Globus pallidus (tissue), 1 donor: ENCODE measurements at regions not wholly inside any gene's neighbourhood (a gene's known extent, or its start where the extent isn't known, plus 50 kb on each side); places are given as distances from the start of the nearest gene placed in this dataset.
"Not testable (repeated sequence)": the region's sequence is repeated elsewhere in the genome, so short reads cannot be mapped to it uniquely, and the experiment has no call there.

Experiments
- DNase-seq: peaks from one replicate; pipeline ENCODE4 v3.0.0-alpha.2; 2015; ENCODE audit warnings: low spot score

- no peak for DNase-seq
These were observed 709.9 kb downstream of the TFAP2A start for GRCh38 chr6:9704989-9705388.

GRCh38 chr6:9702914-9703313, 712.0 kb downstream of the TFAP2A start:
- no peak for DNase-seq

- DNase-seq = no peak
These were observed 715.0 kb downstream of the TFAP2A start for GRCh38 chr6:9699888-9700287.

GRCh38 chr6:9697263-9697931, 717.5 kb downstream of the TFAP2A start:
- no peak for DNase-seq

- no peak for DNase-seq
These were observed 724.5 kb downstream of the TFAP2A start for GRCh38 chr6:9690388-9690787.

- not testable (repeated sequence) for DNase-seq
These were observed 734.1 kb downstream of the TFAP2A start for GRCh38 chr6:9680727-9681126.

GRCh38 chr6:9675122-9675521, 739.8 kb downstream of the TFAP2A start:
- no peak for DNase-seq

GRCh38 chr6:9659848-9660247, 755.0 kb downstream of the TFAP2A start:
- DNase-seq = no peak

GRCh38 chr6:9657994-9658393, 756.9 kb downstream of the TFAP2A start:
- no peak for DNase-seq

GRCh38 chr6:9647599-9647998, 767.3 kb downstream of the TFAP2A start:
- no peak for DNase-seq

GRCh38 chr6:9647071-9647445, 767.8 kb downstream of the TFAP2A start:
- no peak for DNase-seq

GRCh38 chr6:9646342-9647070, 768.4 kb downstream of the TFAP2A start:
- peak; percentile 2 for DNase-seq

GRCh38 chr6:9638861-9639260, 776.0 kb downstream of the TFAP2A start:
- no peak for DNase-seq

- DNase-seq = no peak
These were observed 780.1 kb downstream of the TFAP2A start for GRCh38 chr6:9634776-9635175.

- DNase-seq = no peak
These were observed 782.8 kb downstream of the TFAP2A start for GRCh38 chr6:9632026-9632425.

GRCh38 chr6:9628819-9629218, 786.1 kb downstream of the TFAP2A start:
- no peak for DNase-seq

GRCh38 chr6:9627916-9628315, 787.0 kb downstream of the TFAP2A start:
- no peak for DNase-seq

GRCh38 chr6:9623985-9624384, 790.9 kb downstream of the TFAP2A start:
- no peak for DNase-seq

- no peak for DNase-seq
These were observed 791.5 kb downstream of the TFAP2A start for GRCh38 chr6:9623228-9623832.

GRCh38 chr6:9621276-9621675, 793.6 kb downstream of the TFAP2A start:
- no peak for DNase-seq

GRCh38 chr6:9620687-9621086, 794.2 kb downstream of the TFAP2A start:
- DNase-seq = no peak

GRCh38 chr6:9620263-9620662, 794.6 kb downstream of the TFAP2A start:
- no peak for DNase-seq

GRCh38 chr6:9614778-9615177, 800.1 kb downstream of the TFAP2A start:
- no peak for DNase-seq
